Left renal pelvis (tissue), 4 donors: ENCODE measurements at regions not wholly inside any gene's neighbourhood (a gene's known extent, or its start where the extent isn't known, plus 50 kb on each side); places are given as distances from the start of the nearest gene placed in this dataset.
A peak's percentile ranks its signal among the peaks of the same experiment; 100 is the strongest.

Experiments
- DNase-seq, 4 donors: peaks; one replicate each; pipeline ENCODE4 v3.0.0-alpha.2; 2013; ENCODE audit warnings: low read depth in 4 of 4, low spot score in 3 of 4

- DNase-seq, result no peak
Observed at GRCh38 chr2:155442088-155442487, 743.6 kb downstream of the KCNJ3 start.

GRCh38 chr2:155431004-155431507 is 732.6 kb downstream of the KCNJ3 start:
- no peak for DNase-seq

- no peak for DNase-seq
Observed at GRCh38 chr2:155427470-155427869, 729.0 kb downstream of the KCNJ3 start.

- no peak for DNase-seq
Observed at GRCh38 chr2:155424518-155424917, 726.0 kb downstream of the KCNJ3 start.

- DNase-seq, result no peak
Observed at GRCh38 chr2:155418753-155419152, 720.3 kb downstream of the KCNJ3 start.

GRCh38 chr2:155412598-155412997 is 714.1 kb downstream of the KCNJ3 start:
- DNase-seq, result no peak

GRCh38 chr2:155404433-155405002 is 706.0 kb downstream of the KCNJ3 start:
- DNase-seq, result no peak

- no peak for DNase-seq
Observed at GRCh38 chr2:155393406-155393805, 694.9 kb downstream of the KCNJ3 start.

GRCh38 chr2:155391613-155392130 is 693.2 kb downstream of the KCNJ3 start:
- DNase-seq, result no peak

GRCh38 chr2:155389224-155389623 is 690.7 kb downstream of the KCNJ3 start:
- DNase-seq, result no peak

- no peak for DNase-seq
Observed at GRCh38 chr2:155384555-155385123, 686.1 kb downstream of the KCNJ3 start.

GRCh38 chr2:155382776-155383175 is 684.3 kb downstream of the KCNJ3 start:
- DNase-seq, result no peak

GRCh38 chr2:155381436-155381835 is 682.9 kb downstream of the KCNJ3 start:
- no peak for DNase-seq

- no peak for DNase-seq
Observed at GRCh38 chr2:155379494-155379893, 681.0 kb downstream of the KCNJ3 start.

GRCh38 chr2:155377931-155378444 is 679.5 kb downstream of the KCNJ3 start:
- no peak for DNase-seq

GRCh38 chr2:155377266-155377680 is 678.8 kb downstream of the KCNJ3 start:
- DNase-seq, result peak in 1 of 4 donors; percentile 10

GRCh38 chr2:155372969-155373368 is 674.5 kb downstream of the KCNJ3 start:
- peak in 1 of 4 donors; percentile 9 for DNase-seq

- DNase-seq, result no peak
Observed at GRCh38 chr2:155368934-155369333, 670.4 kb downstream of the KCNJ3 start.

- no peak for DNase-seq
Observed at GRCh38 chr2:155364766-155365165, 666.3 kb downstream of the KCNJ3 start.

- no peak for DNase-seq
Observed at GRCh38 chr2:155363349-155363888, 664.9 kb downstream of the KCNJ3 start.

GRCh38 chr2:155357172-155357571 is 658.7 kb downstream of the KCNJ3 start:
- DNase-seq, result no peak

GRCh38 chr2:155356250-155356649 is 657.8 kb downstream of the KCNJ3 start:
- DNase-seq, result no peak
